Endothelial cell (in vitro differentiated cells): ENCODE measurements at regions not wholly inside any gene's neighbourhood (a gene's known extent, or its start where the extent isn't known, plus 50 kb on each side); places are given as distances from the start of the nearest gene placed in this dataset.

ENCODE experiments used
- DNase-seq: peaks from one replicate; pipeline ENCODE4 v3.0.0; 2021; ENCODE audit warnings: low spot score
- H3K27ac Mint-ChIP-seq: one replicate; pipeline ENCODE4 v1.8.0; 2021; ENCODE audit warnings: mixed read lengths, inconsistent platforms; ENCODE audit not compliant: unreplicated experiment
- H3K27me3 Mint-ChIP-seq: one replicate; pipeline ENCODE4 v1.8.0; 2021; ENCODE audit warnings: mild to moderate bottlenecking, moderate library complexity, mixed read lengths, inconsistent platforms; ENCODE audit not compliant: unreplicated experiment
- H3K36me3 Mint-ChIP-seq: one replicate; pipeline ENCODE4 v1.8.0; 2021; ENCODE audit warnings: mild to moderate bottlenecking, low read depth, mixed read lengths, inconsistent platforms; ENCODE audit not compliant: unreplicated experiment
- H3K4me1 Mint-ChIP-seq: one replicate; pipeline ENCODE4 v1.8.0; 2021; ENCODE audit warnings: mild to moderate bottlenecking, mixed read lengths, inconsistent platforms; ENCODE audit not compliant: unreplicated experiment
- H3K4me3 Mint-ChIP-seq: one replicate; pipeline ENCODE4 v1.8.0; 2021; ENCODE audit warnings: mild to moderate bottlenecking, mixed read lengths, inconsistent platforms; ENCODE audit not compliant: unreplicated experiment
- H3K9me3 Mint-ChIP-seq: one replicate; pipeline ENCODE4 v1.8.0; 2021; ENCODE audit warnings: mixed read lengths, inconsistent platforms; ENCODE audit not compliant: unreplicated experiment
- TF ChIP-seq, protein P1 (sequence below): fragments of 200-600 bp; sonication (generic); IDR thresholded peaks from one replicate; pipeline ENCODE4 v1.5.0; 2021; ENCODE audit warnings: antibody characterized with exemption; ENCODE audit not compliant: unreplicated experiment

DNA sequence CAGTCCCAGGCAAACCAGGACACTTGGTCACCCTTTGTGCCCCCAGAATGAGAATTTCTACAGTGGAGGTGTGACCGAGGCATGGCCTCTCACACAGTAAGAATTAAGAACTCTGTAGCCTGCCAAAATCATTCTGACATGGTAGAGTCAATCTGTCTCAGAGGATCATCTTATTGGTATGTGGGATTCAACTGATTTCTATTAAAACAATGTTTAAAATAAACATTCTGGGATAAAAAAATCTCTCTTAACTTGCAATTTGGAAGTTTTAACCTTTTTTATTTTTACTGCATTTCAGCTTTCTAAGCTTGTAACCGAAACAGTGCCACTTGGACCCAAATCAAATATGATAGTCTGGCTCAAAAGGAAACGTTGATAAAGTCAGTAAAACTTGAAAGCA lies 165.4 kb upstream of the LDB2 start:
- DNase-seq: no peak
- no peak overlapping the region for H3K27ac Mint-ChIP-seq
- no peaks in the 10 kb centered on the region for H3K9me3 Mint-ChIP-seq
- no peaks in the 10 kb centered on the region for H3K36me3 Mint-ChIP-seq
- H3K27me3 Mint-ChIP-seq: no peaks in the 10 kb centered on the region
- H3K4me3 Mint-ChIP-seq: no peak overlapping the region
- no peaks in the 10 kb centered on the region for H3K4me1 Mint-ChIP-seq
- TF ChIP-seq, protein P1, sequence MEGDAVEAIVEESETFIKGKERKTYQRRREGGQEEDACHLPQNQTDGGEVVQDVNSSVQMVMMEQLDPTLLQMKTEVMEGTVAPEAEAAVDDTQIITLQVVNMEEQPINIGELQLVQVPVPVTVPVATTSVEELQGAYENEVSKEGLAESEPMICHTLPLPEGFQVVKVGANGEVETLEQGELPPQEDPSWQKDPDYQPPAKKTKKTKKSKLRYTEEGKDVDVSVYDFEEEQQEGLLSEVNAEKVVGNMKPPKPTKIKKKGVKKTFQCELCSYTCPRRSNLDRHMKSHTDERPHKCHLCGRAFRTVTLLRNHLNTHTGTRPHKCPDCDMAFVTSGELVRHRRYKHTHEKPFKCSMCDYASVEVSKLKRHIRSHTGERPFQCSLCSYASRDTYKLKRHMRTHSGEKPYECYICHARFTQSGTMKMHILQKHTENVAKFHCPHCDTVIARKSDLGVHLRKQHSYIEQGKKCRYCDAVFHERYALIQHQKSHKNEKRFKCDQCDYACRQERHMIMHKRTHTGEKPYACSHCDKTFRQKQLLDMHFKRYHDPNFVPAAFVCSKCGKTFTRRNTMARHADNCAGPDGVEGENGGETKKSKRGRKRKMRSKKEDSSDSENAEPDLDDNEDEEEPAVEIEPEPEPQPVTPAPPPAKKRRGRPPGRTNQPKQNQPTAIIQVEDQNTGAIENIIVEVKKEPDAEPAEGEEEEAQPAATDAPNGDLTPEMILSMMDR: no peak

DNA sequence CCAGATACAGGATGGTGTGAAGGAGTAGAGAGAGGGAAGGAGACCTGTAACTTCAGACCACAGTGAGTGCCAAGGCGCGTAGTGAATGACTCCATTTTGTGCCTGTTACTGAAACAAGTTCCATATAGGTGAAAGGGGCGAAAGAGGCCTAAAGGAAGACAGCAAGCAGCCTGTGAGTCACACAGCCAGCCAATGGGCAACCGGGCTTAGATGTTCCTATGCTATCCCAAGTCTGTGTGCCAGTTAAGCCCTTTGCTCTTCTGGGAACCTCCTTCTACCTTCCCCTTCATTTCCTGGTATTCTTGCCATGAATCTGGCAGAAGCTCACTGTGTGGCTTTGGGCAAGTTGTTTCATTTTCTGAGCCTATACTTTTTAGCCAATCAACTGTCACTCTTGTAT lies 161.8 kb upstream of the LDB2 start:
- no peak for DNase-seq
- no peak overlapping the region for H3K4me3 Mint-ChIP-seq
- no peaks in the 10 kb centered on the region for H3K27me3 Mint-ChIP-seq
- H3K27ac Mint-ChIP-seq: no peak overlapping the region
- TF ChIP-seq, protein P1: no peak
- no peaks in the 10 kb centered on the region for H3K9me3 Mint-ChIP-seq
- no peaks in the 10 kb centered on the region for H3K36me3 Mint-ChIP-seq
- H3K4me1 Mint-ChIP-seq: no peaks in the 10 kb centered on the region

DNA sequence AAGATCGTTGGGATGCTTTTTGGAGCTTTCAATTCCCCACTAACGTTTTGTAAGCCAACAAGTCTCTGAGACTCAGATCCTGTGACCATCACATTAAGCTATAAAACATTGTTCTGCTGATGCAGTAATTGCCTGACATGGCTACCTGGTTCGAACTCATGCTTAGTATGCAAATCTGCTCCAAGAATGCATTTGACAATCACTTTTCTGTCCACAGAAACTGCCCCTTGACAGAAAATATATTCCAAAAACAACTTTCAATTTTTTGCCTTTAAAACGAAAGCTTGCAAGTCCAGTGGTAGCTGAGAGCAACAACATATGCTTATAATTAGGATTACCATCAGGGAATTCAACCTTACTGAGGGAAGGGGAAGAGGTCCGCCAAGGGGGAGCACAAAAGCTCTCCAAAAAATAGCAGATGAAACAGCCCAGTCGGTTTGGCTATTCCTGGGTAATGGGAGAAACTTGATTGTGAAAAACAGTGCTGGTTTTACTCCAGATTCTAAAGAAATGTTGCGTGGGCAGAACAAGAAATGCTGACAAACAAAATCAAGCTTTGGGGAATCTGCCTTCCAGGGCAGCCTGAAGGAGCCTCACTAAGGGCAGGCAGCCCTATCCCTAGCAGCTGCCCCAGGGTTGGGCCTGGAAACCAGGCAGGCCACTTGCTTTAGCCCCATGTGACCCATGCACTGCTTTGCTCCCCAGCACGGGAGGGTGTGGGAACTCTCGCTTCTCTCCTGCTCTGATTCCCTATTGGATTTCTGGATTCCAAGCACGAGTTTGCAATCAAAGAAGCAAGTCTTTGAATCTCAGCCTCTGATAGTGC lies 160.7 kb upstream of the LDB2 start:
- Mint-ChIP-seq H3K36me3 (no peaks in the 10 kb centered on the region), H3K4me3 (no peak overlapping the region), H3K9me3 (no peaks in the 10 kb centered on the region), H3K27ac (no peak overlapping the region), H3K27me3 (no peaks in the 10 kb centered on the region), H3K4me1 (no peaks in the 10 kb centered on the region)
- no peak for DNase-seq
- TF ChIP-seq, protein P1: no peak

DNA sequence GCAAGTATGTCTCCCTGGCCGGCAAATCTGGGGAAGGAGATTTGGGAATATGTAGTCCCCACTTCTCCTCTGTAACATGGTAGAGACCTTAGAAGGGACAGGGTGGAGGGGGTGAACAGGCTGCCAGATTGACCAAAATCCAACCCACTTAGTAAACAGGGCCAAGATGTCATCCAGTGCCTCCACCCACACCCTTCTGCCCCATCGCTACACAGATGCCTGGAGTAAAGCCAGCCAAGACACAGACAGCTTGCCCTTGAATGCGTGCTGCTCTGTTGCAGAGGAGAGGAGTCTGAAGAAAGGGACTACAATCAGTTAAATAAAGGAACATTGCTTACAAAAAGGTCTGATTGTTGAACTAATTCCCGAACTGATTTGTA lies 160.1 kb upstream of the LDB2 start:
- H3K4me3 Mint-ChIP-seq: no peak overlapping the region
- no peaks in the 10 kb centered on the region for H3K4me1 Mint-ChIP-seq
- no peak overlapping the region for H3K27ac Mint-ChIP-seq
- TF ChIP-seq, protein P1: no peak
- no peaks in the 10 kb centered on the region for H3K27me3 Mint-ChIP-seq
- no peaks in the 10 kb centered on the region for H3K36me3 Mint-ChIP-seq
- no peak for DNase-seq
- no peaks in the 10 kb centered on the region for H3K9me3 Mint-ChIP-seq

DNA sequence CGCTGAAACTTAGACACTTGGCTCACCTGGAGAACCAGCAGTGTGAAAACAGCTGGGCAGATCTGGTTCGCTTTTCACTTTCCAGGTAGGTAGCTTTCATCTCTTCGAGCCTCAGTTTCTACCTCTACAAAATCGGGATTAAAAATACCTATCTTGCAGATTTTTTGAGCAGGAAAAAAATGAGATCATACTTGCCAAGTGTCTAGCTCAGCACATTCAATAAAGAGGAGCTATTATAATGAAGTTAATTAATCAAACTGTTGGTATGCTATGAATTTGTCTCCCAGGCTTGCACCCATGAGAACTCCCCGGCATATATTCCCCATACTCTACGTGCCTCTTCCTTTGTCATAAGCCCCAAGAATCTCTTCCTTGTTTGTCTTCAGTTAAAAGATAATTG lies 158.6 kb upstream of the LDB2 start:
- Mint-ChIP-seq H3K27me3 (no peaks in the 10 kb centered on the region), H3K4me3 (no peak overlapping the region), H3K36me3 (no peaks in the 10 kb centered on the region), H3K9me3 (no peaks in the 10 kb centered on the region), H3K4me1 (no peaks in the 10 kb centered on the region), H3K27ac (no peak overlapping the region)
- TF ChIP-seq, protein P1: no peak
- no peak for DNase-seq
